ENCODE measurements at regions not wholly inside any gene's neighbourhood (a gene's known extent, or its start where the extent isn't known, plus 50 kb on each side); places are given as distances from the start of the nearest gene placed in this dataset.

GRCh38 chr5:56520986-56521730 lies 288.0 kb upstream of the ANKRD55 start:
- no peaks in the 10 kb centered on the region for H3K27me3 ChIP-seq
- H3K36me3 ChIP-seq = no peaks in the 10 kb centered on the region
- H3K4me3 ChIP-seq = no peak overlapping the region
- no peak for DNase-seq (ENCODE audit: low read depth in 1 of 2, low spot score in 1 of 2)
- no peak overlapping the region for H3K27ac ChIP-seq
- peaks cover 20% of the 10 kb centered on the region for H3K4me1 ChIP-seq (ENCODE audit: low read depth)
- no peaks in the 10 kb centered on the region for H3K9me3 ChIP-seq (ENCODE audit: low read depth)
- TF ChIP-seq CTCF (IDR thresholded peaks at IDR 0.05; ENCODE audit: low read depth, low read length) = no peak

DNA sequence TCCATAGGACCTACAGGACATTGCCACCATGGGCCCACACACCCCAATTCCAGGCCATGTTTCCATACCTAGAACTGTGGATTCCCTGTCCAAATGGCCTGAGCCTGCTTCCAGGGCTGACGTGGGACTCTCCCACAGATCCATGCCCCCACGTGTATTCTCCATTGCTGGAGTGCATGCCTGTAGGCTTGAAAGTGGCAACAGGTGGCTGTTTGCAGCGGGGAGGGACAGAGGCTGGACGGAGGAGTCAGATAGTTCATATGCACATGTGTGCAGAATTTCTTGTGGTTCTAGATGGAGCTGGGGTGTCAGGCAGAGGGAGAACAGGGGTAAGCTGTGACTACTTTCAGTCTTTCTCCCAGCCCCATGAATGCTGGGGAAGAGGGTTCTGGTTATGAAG lies 285.7 kb upstream of the ANKRD55 start:
- Histone ChIP-seq H3K27me3 (no peaks in the 10 kb centered on the region), H3K4me1 (ENCODE audit: low read depth) (peaks cover 19% of the 10 kb centered on the region), H3K27ac (no peak overlapping the region), H3K4me3 (no peak overlapping the region), H3K9me3 (ENCODE audit: low read depth) (no peaks in the 10 kb centered on the region), H3K36me3 (no peaks in the 10 kb centered on the region)
- TF ChIP-seq CTCF (IDR thresholded peaks at IDR 0.05; ENCODE audit: low read depth, low read length) = no peak
- DNase-seq (ENCODE audit: low read depth in 1 of 2, low spot score in 1 of 2) = no peak

GRCh38 chr5:56517011-56517416 lies 283.9 kb upstream of the ANKRD55 start:
- Histone ChIP-seq H3K4me3 (no peak overlapping the region), H3K36me3 (no peaks in the 10 kb centered on the region), H3K27me3 (no peaks in the 10 kb centered on the region), H3K9me3 (ENCODE audit: low read depth) (no peaks in the 10 kb centered on the region), H3K4me1 (ENCODE audit: low read depth) (peaks cover 17% of the 10 kb centered on the region), H3K27ac (no peak overlapping the region)
- no peak for TF ChIP-seq CTCF (IDR thresholded peaks at IDR 0.05; ENCODE audit: low read depth, low read length)
- peak in 1 of 2 donors; percentile 47 for DNase-seq (ENCODE audit: low read depth in 1 of 2, low spot score in 1 of 2)

DNA sequence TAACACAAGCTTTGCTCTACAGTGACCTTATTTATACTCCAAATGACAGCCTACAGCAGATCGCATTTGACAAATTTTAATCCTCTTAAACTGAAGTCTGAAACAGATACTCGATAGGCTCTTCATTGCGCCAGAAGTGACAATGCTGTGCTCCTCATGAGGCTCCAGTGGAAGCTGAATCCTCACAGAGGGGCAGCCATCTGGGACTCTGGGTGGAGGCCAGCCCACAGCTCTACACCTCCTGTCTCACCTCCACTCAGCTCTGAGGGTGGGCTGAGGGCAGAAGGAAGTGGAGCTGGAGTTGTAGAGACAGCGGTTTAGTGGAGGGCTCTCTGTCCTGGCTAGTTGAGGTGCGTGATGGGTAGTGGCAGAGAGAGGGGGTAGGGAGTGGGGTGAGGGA lies 283.3 kb upstream of the ANKRD55 start:
- Histone ChIP-seq H3K9me3 (ENCODE audit: low read depth) (no peaks in the 10 kb centered on the region), H3K4me3 (no peak overlapping the region), H3K4me1 (ENCODE audit: low read depth) (peaks cover 17% of the 10 kb centered on the region), H3K36me3 (no peaks in the 10 kb centered on the region), H3K27ac (no peak overlapping the region), H3K27me3 (no peaks in the 10 kb centered on the region)
- no peak for DNase-seq (ENCODE audit: low read depth in 1 of 2, low spot score in 1 of 2)
- no peak for TF ChIP-seq CTCF (IDR thresholded peaks at IDR 0.05; ENCODE audit: low read depth, low read length)

GRCh38 chr5:56516035-56516434 lies 282.9 kb upstream of the ANKRD55 start:
- Histone ChIP-seq H3K4me1 (ENCODE audit: low read depth) (peaks cover 17% of the 10 kb centered on the region), H3K4me3 (no peak overlapping the region), H3K27ac (no peak overlapping the region), H3K27me3 (no peaks in the 10 kb centered on the region), H3K36me3 (no peaks in the 10 kb centered on the region), H3K9me3 (ENCODE audit: low read depth) (no peaks in the 10 kb centered on the region)
- DNase-seq (ENCODE audit: low read depth in 1 of 2, low spot score in 1 of 2) = no peak
- TF ChIP-seq CTCF (IDR thresholded peaks at IDR 0.05; ENCODE audit: low read depth, low read length) = no peak
